ENCODE measurements at regions not wholly inside any gene's neighbourhood (a gene's known extent, or its start where the extent isn't known, plus 50 kb on each side); places are given as distances from the start of the nearest gene placed in this dataset.
A peak's percentile ranks its signal among the peaks of the same experiment; 100 is the strongest.

DNA sequence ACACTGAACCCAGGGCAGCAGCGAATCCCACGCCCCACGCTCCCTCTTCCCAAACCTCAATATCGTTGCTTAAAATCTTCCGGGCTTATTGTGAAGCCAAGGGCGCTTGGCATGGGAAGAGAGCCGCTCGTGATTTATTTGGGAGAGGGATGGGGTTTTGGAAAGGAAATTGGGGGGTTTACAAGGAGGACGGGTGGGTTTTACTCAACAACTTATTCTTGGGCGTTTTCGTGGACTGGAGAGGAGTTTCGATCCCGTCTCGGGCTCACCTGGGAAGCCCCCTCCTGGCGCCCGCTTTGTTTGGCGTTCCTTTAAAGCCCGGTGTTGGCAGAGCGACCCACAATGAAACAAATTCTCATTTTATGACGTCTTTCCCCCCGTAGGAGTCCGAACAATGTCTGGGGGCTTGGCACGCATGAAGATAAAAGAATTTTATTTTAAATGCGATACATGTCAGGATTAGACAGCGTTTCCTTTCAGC, 135.3 kb downstream of the INSIG2 start:
- no peak for DNase-seq

DNA sequence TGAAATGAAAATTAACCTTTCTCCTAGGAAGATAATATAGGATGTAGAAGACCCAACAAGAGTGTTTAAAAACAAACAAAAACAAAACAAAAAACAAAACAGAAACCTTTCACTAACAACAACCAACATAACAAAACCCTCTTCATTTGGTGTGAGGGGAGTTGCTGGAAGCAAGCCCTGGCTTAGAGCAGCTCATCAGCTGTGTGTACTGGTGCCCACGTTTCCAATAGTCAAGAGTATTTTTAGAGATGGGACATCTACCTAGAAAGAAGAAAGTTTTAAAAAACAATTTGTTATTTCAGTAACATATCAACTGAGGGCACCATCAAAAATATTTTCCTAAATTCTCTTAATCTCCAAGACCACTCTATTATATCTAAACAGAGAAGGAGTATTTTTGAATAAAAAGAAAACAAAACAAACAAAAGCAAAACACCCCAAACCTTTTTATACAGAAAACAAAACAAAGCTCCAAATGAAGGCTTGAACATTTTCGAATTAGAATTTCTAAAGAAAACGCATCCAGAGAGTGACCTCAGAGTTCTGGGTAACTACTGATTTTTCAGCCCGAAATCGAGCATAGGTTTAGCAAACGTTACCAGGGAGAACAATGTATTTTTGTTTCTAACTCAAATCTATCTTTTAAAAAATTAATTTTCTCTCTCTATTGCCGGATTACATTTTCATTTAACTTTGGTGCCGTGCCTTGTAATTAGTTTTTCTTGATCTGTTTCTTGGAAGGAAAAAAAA, 134.6 kb downstream of the INSIG2 start:
- no peak for DNase-seq

DNA sequence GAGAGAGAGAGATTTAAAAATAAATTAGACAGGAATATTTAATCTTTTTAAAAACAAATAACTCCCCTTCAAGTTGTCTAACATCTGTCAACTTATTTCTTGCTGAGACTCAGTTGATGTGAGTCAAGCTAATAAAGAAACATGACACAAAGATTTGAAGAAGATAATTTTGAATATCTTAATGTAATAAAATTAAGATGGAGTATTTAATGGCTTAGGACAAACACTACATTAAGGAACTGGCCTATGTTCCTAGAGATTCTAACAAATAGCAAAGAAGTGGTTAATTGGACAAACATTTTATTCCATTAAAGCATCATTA, 134.0 kb downstream of the INSIG2 start:
- no peak for DNase-seq

DNA sequence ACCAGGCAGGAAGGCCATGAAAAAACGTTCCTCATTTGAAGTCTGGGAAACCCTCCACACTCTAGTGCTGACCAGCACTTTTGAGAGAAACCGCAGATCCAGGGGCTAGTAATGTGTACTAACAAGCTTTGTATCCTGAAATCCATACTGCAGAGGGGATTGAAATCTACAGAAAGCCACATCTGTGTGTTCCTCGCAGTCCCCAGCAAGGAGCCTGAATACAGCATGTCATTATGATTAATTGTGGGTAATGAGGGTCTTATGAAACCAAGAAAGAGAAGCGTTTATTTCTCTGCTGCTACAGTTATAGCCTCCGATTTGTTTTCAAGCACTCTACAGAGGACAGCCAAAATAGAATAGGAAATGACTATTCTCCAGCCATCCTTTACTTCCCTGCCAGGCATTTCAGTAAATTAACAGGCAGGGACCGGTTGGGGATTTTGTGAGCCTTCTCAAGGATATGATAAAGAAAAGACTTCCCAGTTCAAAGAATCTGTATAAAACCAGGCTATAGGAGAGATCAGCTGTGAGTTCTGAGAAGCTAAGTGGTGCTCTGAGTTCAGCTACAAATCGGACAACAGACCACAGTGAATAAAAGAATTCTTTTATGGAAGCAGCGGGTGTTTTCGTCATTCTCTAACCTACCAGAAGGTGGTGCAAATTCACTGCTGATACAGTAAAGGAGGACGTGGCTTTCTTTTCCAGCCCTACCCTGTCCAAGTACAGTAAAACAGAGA, 133.4 kb downstream of the INSIG2 start:
- DNase-seq: peak; percentile 17

DNA sequence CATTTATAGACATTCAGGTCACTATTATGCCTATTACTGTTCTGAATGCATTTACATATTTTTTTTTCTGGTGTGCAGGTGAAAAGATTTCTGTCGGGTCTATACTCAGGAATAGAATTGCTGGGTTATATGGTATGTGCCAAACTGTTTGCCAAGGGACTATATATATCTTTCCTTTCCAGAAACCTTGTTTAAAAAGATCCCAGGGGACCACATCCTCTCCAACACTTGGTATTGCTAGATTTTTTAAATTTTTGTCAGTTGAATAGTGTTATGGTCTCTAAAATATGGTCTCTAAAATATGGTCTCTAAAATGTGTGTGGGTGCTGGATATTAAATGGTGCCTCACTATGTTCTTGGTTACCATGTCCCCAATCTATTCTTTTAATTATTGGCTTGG, 131.3 kb downstream of the INSIG2 start:
- no peak for DNase-seq

DNA sequence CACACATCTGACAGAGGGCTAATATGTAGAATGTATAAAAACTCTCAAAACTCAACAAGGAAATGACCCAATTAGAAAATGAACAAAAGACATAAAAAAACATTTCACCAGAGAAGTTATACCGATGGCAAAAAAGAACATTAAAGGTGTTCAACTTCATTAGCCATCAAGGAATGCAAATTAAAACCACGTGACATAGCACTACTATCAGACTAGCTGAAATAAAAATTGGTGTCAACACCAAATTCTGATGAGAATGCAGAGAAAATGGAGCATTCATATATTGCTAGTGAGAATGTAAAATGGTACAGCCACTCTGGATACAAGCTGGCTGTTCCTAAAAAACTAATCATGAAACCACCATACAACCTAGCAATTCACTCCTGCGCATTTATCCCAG, 128.0 kb downstream of the INSIG2 start:
- DNase-seq: no peak

DNA sequence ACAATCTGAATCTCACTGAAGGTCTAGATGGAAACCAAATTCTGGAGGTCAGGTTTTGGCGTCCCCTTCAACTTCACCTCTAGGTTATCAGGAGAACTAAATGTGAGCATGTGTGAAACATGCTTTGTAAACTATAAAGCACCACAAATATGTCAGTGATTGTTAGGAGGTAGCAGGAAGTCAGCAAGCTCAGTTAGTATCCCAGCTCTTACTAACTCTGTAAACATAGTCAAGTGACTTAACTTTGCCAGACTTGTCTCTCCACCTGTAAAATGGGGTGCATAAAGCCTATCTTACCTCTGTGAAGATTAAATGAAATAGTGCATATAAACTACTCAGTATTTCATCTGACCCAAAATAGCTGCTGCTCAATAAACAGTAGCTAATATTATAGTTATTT, 121.5 kb downstream of the INSIG2 start:
- DNase-seq: no peak

DNA sequence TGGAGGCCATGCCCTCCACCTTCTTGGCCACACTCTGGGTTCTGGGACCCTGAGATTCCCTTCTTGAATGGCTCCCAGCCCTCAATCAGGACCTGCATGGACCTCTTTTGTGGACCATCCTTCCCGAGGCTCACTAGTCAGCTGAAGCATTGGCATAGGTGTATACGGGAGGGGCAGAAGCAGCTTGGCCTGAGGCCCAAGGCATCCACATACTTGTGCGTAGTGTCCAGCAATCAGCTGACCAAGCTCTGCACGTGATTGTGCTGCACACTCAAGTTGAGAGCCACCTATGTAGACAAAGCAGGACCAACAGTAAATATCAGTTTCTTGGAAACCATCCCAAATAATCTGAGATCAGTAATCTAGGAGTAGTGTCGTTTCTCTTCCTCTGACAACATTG, 119.6 kb downstream of the INSIG2 start:
- no peak for DNase-seq

DNA sequence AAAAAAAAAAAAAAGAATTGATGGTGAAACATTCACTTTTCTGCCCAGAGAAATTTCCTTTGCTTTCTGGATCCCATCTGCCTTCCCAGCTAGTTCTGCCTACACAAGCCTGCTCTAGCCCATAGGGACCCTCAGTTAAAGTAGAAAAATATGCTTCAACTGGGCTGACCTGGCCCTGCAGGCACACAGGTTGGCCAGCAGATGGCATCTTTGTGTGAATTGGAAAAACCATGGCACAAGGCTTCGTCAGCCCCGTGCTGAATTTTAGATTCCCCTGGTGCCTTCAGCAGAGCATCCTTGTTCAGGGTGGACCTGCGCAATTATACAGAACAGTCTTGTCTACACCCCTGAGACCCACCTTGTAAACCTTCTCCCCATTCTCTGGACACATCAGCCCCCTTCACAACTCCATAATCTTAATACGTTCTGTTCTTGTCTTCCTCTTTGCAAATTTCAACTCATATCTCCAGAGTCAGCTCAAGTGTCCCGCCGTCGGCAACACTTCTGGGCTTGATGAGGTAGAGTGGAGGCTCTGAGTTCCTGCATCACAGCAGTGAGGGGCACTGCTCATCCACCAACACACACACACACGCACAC, 114.5 kb downstream of the INSIG2 start:
- DNase-seq: peak; percentile 56

DNA sequence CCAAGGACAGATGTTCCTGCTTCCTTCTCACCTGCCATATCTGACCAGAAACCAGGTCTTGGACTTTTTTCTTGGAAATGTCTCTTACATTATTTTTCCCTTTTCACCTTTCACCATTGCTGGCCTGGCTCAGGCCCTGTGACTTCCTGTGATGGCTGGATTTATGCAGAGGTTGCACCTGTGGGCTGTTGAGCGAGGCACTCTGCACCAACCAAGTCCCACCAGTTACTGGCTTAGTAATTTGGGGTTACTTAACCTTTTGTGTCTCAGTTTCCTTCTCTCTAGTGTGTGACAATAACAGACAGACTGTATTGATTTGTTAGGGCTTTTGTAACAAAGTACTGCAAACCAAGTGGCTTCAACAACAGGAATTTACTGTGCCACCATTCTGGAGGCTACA, 110.0 kb downstream of the INSIG2 start:
- DNase-seq: no peak

DNA sequence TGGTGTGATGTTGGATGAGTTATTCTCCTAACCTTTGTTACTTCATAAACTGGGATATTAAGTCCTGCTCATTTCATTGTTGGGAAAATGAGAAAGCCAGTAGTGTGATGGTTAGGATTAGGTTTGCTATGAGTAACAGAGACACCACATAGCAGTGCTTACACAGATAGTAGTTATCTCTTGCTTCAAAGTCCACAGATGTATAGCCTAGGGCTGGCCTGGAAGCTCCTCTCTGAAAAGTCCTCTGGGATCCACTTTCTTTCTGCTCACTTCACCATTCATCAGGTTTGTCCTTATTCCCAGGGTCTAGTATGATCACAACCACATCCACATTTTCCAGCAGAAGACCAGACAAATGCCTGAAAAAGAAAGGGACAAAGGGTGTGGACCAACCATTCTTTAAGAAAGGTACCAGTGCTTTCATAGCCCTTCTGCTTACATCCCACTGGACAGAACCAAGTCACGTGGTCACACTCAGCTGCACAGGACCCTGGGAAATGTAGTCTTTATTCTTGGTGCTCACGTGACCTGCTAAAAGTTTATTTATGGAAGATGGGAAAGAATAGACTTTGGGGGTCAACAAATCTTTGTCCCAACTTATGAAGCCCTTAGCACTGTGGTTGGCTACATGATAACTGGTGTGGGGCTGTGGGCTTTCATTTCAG, 108.9 kb downstream of the INSIG2 start:
- no peak for DNase-seq

DNA sequence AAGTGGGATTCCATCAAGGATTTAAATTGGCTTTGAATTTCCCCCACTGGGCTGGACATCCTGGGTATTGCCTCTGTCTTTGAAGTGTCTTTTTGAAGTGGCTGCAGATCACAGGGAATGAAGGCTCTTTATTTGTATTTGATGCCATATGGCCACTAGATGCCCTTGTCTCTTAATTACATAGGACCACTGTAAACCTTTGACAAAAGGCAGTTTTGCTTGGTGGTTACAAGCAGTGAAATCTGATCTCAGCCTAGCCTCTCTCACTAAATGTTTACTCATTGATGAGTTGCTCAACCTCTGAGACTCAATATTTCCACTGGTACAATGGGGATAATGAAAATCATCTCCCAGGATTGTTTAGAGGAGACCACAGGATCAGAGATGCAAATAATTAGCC, 102.2 kb downstream of the INSIG2 start:
- no peak for DNase-seq

DNA sequence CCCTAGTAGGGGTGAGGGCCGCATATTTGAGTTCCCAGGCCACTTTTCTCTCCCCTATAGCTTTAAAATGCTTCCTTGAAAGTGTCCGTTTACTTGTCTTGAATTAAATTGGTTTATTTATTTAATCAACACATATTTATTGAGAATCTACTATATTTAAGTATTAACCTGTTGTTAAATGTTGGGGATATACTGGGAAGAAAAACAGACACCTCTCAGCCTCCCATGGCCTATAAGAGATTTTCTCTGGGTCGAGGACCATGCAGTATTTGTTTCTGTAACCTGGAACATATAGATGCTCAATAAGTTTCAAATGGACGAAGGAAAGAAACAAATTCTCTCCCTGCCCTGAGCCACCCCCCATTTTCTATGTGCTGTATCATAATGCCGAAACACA, 98.6 kb downstream of the INSIG2 start:
- no peak for DNase-seq

DNA sequence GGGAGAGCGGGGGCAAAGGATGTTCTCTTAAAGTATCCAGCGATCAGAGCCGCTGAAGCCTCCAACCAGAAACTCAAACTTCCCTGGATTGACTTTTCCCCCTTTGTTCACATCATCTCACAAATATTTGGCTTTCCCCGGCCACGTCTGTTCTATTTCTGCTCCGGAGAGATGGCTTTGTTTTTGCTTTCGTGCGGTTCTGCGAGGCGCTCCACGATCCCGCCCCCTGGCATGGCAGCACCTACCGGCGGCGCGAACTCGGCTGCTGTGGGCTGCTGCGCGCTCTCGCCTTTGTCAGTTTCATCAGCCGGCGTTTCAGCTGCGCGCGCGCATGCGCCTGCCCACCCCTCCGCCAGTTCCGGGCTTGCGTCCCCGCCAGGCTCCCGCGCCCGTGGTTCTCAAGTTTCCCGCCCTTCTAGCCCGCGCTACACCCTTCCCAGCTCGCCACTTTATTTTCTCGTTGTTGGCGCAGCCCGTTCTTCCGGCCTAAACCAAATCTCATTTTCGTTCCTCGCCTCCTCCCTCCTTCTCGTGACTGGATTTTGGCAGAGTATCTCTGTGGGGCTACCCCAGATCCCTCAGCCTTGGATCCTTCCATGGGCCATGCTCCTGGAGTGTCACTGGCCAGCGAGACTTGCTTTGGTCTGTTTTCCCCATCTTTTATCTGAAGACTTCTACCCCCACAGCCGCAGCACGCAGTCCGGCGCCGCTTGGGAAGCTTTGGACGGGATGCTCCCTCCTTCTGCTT, 98.0 kb downstream of the INSIG2 start:
- DNase-seq: peak; percentile 91

DNA sequence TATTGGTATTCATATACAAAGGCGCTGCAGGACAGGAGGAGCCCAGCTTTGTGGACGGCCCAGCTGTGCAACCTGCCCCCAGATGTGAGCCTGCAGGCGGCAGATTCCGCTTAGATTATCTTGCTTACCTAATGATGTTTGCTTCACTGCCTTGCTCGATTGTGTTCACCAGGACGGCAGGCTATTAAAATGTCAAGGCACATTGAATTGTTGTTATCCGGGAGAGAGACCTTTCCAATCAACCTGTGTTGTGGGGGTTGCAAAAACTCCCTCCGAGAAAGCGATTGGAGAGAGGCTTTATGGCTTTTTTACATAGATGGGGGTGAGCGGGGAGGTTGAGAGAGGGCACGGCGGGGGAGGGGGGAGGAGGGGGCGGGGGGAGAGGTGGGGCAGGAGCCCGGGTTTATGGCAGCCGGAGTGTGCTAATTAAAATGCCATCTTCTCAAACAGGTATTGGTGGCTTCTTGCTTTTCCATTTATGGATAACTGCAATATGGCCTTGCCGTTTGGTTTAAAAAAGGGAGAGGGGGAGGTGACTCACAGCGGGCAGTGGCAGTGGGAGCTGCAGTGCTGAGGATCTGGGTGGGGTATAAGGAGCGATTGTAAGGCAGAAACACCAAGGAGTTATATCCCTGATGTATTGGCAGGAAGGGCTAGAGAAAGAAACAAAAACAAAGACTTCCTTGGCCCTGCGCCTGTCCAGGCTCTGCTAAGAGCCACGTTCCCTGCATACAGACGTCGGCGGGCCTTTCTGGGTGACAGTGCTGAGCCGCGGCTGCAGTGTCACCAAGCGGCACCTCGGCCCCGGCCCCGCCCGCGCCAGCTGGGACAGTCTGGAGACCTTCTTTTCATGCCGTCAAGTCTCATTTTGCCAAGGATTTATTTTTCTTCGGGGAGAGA, 97.2 kb downstream of the INSIG2 start:
- peak; percentile 62 for DNase-seq

DNA sequence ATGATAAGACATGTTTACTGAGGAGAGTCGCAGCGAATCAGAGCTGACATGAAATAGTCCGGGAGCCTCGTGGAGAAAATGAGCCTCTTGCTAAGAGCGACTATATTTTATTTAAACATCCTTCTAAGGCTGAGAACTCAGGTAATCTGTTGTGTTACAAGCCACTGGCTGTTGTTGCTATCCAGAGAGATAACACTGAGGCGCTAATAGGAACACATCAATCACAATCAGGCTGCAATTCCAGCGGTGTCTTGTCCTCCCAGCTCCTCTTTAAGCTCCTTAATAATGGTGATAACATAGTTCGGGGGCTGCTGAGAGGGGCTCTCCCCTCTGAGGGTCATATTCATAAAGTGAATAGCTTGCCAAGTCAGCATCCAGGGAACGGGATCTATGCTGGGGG, 95.1 kb downstream of the INSIG2 start:
- DNase-seq: no peak

DNA sequence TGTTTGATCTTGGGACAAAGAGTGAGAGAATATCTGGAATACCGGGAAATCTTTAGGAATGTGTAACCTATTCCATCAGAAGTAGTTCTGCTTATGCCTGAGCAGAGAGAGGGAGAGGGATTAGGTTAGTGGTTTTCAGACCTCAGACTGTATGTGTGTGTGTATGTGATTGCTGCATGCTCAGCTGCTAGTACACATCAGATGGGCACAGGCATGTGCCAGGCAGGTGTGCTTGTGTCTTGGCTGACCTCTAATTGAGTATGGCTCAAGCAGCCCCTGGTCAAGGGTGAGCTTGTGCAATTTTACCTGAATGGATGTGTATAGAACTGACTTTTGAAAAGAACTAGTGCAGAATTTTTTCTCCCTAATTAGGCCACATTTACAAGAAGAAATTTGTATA, 91.2 kb downstream of the INSIG2 start:
- no peak for DNase-seq

DNA sequence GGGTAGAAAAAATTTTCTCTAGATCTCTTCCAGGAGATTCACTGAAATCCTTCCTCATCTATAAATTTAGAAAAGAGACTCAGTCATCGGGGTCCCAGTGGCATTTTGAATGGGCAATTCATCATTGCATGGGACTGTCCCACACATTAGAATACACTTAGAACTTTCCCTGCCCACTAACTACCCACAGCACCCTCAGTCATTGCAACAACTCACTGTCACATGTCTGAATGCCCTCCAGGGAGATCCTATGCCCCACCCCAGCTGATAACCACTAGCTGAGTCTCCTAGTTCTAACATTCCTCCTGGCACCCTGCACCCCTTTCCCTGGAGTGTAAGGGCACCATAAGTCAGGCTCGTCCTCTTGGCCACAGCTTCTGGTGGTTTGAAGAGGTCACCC, 89.6 kb downstream of the INSIG2 start:
- DNase-seq: no peak

DNA sequence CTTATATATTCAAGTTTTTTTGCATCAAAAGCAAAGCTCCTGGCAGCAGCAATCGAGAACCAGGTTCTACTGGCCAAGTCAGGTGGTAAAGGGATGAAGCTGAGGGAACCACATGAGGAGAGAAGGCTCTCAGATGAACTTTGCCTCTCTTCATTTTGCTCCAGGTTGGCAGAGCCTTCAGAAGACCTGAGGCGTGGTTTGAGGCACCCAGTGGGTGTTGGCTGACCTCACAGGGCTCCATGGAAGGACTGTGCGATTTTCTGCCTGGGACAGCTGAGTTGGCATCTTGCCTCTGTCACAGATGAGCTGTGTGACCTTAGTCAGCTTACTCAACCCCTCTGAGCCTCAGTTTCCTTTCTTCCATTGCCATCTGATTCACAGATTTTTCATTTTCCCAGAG, 89.0 kb downstream of the INSIG2 start:
- no peak for DNase-seq

DNA sequence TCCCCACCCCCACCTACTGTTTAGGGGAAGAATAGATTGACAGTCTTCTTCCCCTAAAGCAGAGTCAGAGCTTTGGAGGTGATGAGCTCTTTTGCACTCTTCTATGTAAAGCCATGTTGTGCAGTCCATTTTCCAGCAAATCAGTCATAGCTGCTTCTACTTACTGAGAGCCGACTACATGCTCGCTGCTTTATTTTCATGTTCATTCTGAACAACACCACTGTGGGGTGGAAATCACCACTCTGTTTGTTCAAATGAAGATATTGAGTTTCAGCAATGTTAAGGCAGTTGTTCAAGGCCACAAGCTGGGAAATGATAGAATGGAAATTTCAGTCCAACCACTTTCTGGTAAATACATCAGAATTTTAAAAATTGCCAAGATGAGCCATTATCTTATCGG, 88.3 kb downstream of the INSIG2 start:
- DNase-seq: no peak

DNA sequence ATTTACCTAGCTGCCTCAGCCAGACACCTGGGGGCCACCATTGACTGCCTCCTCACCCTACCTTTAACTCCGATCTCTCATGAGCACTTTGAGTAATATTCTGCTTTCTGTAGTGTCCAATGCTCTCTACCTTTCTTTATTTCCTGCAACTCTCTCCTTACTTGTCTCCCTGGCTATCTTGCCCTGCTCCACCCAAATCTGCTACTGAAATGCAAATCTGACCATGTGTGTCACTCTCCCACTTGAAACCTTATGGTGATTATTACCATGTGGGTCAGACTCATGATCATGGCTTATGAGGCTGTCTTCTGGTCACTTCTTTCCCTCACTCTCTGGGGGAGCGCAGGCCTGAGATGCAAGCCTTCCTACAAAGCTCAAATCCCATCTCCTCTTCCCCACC, 83.3 kb downstream of the INSIG2 start:
- no peak for DNase-seq
